ENCODE measurements at regions not wholly inside any gene's neighbourhood (a gene's known extent, or its start where the extent isn't known, plus 50 kb on each side); places are given as distances from the start of the nearest gene placed in this dataset.
A peak's percentile ranks its signal among the peaks of the same experiment; 100 is the strongest.

GRCh38 chr6:134373282-134373922 is 55.5 kb upstream of the SGK1 start:
- Mint-ChIP-seq H3K9me3 (peaks cover 0 to 2% (median 0%) of the 10 kb centered on the region in 7 donors), H3K27ac (peak overlapping the region; percentile 46 to 87 (median 63)), H3K4me1 (peaks cover 5 to 25% (median 15%) of the 10 kb centered on the region in 4 donors), H3K4me3 (no peak overlapping the region), H3K27me3 (no peaks in the 10 kb centered on the region), H3K36me3 (no peaks in the 10 kb centered on the region)
- H3K9me3 ChIP-seq (ENCODE audit: control insufficient read depth in 2 of 2, low read length in 2 of 2): no peaks in the 10 kb centered on the region
- no peak overlapping the region for H3K4me3 ChIP-seq (ENCODE audit: low read depth, low read length)
- H3K36me3 ChIP-seq (ENCODE audit: control insufficient read depth, insufficient read depth, low read length): no peaks in the 10 kb centered on the region
- peak; percentile 40 to 46 for ATAC-seq (ENCODE audit: low read depth in 2 of 2)
- H3K27me3 ChIP-seq (ENCODE audit: control insufficient read depth, insufficient read depth, low read length): no peaks in the 10 kb centered on the region
- no peak overlapping the region for H3K27ac ChIP-seq (ENCODE audit: insufficient read depth, low read length, poor library complexity, severe bottlenecking)
- DNase-seq: no peak
- H3K4me1 ChIP-seq (ENCODE audit: control insufficient read depth, insufficient read depth, low read length, poor library complexity, severe bottlenecking): peaks cover 4% of the 10 kb centered on the region

- Histone ChIP-seq H3K36me3 (ENCODE audit: control insufficient read depth, insufficient read depth, low read length) (no peaks in the 10 kb centered on the region), H3K4me3 (ENCODE audit: low read depth, low read length) (no peak overlapping the region), H3K9me3 (ENCODE audit: control insufficient read depth in 2 of 2, low read length in 2 of 2) (no peaks in the 10 kb centered on the region), H3K27me3 (ENCODE audit: control insufficient read depth, insufficient read depth, low read length) (no peaks in the 10 kb centered on the region), H3K27ac (ENCODE audit: insufficient read depth, low read length, poor library complexity, severe bottlenecking) (no peak overlapping the region), H3K4me1 (ENCODE audit: control insufficient read depth, insufficient read depth, low read length, poor library complexity, severe bottlenecking) (peaks cover 4% of the 10 kb centered on the region)
- H3K27ac Mint-ChIP-seq: peak overlapping the region; percentile 46 to 87 (median 65)
- H3K9me3 Mint-ChIP-seq: peaks cover 0 to 2% (median 0%) of the 10 kb centered on the region in 7 donors
- H3K27me3 Mint-ChIP-seq: no peaks in the 10 kb centered on the region
- H3K4me1 Mint-ChIP-seq: peaks cover 5 to 25% (median 15%) of the 10 kb centered on the region in 4 donors
- peak; percentile 40 to 57 for ATAC-seq (ENCODE audit: low read depth in 2 of 2)
- DNase-seq: no peak
- no peaks in the 10 kb centered on the region for H3K36me3 Mint-ChIP-seq
- peak overlapping the region in 1 of 4 donors; percentile 11 for H3K4me3 Mint-ChIP-seq
Observed at GRCh38 chr6:134372603-134373281, 54.8 kb upstream of the SGK1 start.

GRCh38 chr6:134368670-134369069 is 50.8 kb upstream of the SGK1 start:
- H3K27ac ChIP-seq (ENCODE audit: insufficient read depth, low read length, poor library complexity, severe bottlenecking): no peak overlapping the region
- ATAC-seq (ENCODE audit: low read depth in 2 of 2) (no peak), DNase-seq (no peak)
- H3K36me3 ChIP-seq (ENCODE audit: control insufficient read depth, insufficient read depth, low read length): no peaks in the 10 kb centered on the region
- H3K27me3 ChIP-seq (ENCODE audit: control insufficient read depth, insufficient read depth, low read length): no peaks in the 10 kb centered on the region
- Mint-ChIP-seq H3K36me3 (no peaks in the 10 kb centered on the region), H3K4me3 (no peak overlapping the region), H3K4me1 (peaks cover 5 to 18% (median 15%) of the 10 kb centered on the region in 4 donors), H3K27me3 (no peaks in the 10 kb centered on the region), H3K27ac (peak overlapping the region in 1 of 3 donors; percentile 64), H3K9me3 (peaks cover 0 to 2% (median 0%) of the 10 kb centered on the region in 7 donors)
- no peak overlapping the region for H3K4me3 ChIP-seq (ENCODE audit: low read depth, low read length)
- H3K9me3 ChIP-seq (ENCODE audit: control insufficient read depth in 2 of 2, low read length in 2 of 2): no peaks in the 10 kb centered on the region
- H3K4me1 ChIP-seq (ENCODE audit: control insufficient read depth, insufficient read depth, low read length, poor library complexity, severe bottlenecking): peaks cover 4% of the 10 kb centered on the region

Measured in CD4-positive, CD25-positive, alpha-beta regulatory T cell (primary cell).